Omental fat pad (tissue), 3 donors: ENCODE measurements at regions not wholly inside any gene's neighbourhood (a gene's known extent, or its start where the extent isn't known, plus 50 kb on each side); places are given as distances from the start of the nearest gene placed in this dataset.
A peak's percentile ranks its signal among the peaks of the same experiment; 100 is the strongest.

Source experiments
- ATAC-seq: fragments of 150-250 bp; one replicate; pipeline ENCODE4 v1.9.1; 2016; ENCODE audit warnings: mild to moderate bottlenecking, moderate library complexity; ENCODE audit not compliant: low FRiP score
- DNase-seq: peaks from one replicate; pipeline ENCODE4 v3.0.0-alpha.2; 2019; ENCODE audit warnings: low spot score
- TF ChIP-seq, protein P1 (sequence below), 3 donors: fragments of 450-650 bp; IDR thresholded peaks; one replicate each; pipeline ENCODE4 v1.5.1; 2016 to 2017; ENCODE audit warnings: antibody characterized with exemption in 3 of 3, mild to moderate bottlenecking in 3 of 3, moderate library complexity in 2 of 3

- ATAC-seq (no peak), DNase-seq (no peak)
- TF ChIP-seq, protein P1, sequence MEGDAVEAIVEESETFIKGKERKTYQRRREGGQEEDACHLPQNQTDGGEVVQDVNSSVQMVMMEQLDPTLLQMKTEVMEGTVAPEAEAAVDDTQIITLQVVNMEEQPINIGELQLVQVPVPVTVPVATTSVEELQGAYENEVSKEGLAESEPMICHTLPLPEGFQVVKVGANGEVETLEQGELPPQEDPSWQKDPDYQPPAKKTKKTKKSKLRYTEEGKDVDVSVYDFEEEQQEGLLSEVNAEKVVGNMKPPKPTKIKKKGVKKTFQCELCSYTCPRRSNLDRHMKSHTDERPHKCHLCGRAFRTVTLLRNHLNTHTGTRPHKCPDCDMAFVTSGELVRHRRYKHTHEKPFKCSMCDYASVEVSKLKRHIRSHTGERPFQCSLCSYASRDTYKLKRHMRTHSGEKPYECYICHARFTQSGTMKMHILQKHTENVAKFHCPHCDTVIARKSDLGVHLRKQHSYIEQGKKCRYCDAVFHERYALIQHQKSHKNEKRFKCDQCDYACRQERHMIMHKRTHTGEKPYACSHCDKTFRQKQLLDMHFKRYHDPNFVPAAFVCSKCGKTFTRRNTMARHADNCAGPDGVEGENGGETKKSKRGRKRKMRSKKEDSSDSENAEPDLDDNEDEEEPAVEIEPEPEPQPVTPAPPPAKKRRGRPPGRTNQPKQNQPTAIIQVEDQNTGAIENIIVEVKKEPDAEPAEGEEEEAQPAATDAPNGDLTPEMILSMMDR (IDR thresholded peaks at IDR 0.05) = no peak
These were observed 149.4 kb upstream of the TARS1 start for GRCh38 chr5:33291216-33292000.

DNA sequence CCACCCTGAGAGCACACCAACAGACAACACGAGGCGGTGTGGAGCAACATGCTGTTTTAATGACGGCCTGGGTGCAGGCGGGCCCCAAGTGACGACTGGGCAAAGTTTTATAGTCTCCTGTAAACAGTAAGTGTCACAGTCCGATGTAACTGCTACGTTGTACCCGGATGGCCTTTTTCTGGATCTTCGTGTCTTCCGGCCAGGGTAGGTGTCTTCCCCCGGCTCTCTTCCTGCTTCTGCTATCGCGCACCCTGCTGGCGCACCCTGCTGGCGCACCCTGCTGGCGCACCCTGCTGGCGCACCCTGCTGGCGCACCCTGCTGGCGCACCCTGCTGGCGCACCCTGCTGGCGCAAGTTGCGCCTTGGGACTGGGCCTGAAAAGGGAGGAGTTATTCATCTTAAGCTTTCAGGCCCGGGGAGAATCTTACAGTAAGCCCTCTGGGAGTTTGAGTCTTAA, 143.0 kb upstream of the TARS1 start:
- DNase-seq (no peak), ATAC-seq (no peak)
- TF ChIP-seq, protein P1 (IDR thresholded peaks at IDR 0.05) = no peak

DNA sequence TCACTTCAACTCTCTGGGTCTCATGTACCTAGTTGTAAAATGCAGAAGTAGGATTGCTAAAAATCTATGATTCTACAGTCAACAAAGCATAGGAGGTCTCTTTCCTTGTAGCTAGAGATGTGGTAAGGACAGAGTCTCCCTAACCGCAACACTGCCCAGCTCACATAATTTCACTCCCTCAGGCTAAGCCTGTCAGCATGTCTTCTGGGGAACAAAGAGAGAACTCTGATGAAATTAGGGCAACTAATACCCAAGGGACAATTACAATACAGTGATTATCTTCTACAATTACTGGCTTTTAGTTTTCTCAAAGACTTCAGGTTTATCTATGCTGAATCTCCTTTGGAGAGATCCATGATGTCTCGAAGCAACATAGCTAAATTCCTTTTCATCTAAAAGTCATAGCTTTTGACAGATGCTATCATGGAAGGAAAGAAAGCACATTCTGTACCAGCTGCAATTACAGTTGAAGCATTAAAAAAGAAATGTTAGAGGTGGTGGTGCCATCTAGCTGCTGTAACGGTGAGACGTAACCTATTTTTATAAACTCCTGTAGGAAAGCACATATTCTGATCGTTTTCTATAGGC, 141.1 kb upstream of the TARS1 start:
- no peak for DNase-seq
- ATAC-seq = peak; percentile 87
- TF ChIP-seq, protein P1 (IDR thresholded peaks at IDR 0.05) = no peak

GRCh38 chr5:33300209-33300742, 140.5 kb upstream of the TARS1 start:
- TF ChIP-seq, protein P1 (IDR thresholded peaks at IDR 0.05) = no peak
- peak; percentile 75 for ATAC-seq
- no peak for DNase-seq

DNA sequence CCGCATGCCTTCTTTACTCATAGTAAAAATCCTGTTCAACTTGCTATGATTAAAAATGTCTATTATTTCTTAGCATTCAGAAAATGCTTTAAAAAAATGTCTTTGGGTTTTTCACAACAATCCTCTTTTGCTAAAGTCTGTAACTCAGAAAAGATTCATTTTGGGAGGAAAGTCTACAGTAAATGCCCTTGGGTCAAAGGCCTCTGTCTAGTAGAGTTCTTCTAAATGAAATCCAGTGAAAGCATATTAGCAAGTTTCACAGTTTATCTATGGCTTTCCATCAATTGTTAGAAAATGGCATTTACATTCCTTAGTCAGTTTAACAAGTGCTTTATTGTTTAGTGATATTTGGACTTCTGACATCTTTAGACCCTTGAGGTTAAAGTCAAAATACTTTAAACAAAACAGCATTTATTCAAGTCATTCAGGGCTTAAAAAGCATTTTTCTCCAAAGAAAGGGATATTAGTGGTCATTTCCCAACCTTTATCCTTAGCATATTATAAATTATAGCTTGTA, 137.1 kb upstream of the TARS1 start:
- no peak for DNase-seq
- ATAC-seq = no peak
- TF ChIP-seq, protein P1 (IDR thresholded peaks at IDR 0.05) = no peak

GRCh38 chr5:33304601-33305000, 136.2 kb upstream of the TARS1 start:
- TF ChIP-seq, protein P1 (IDR thresholded peaks at IDR 0.05) = no peak
- ATAC-seq = no peak

More at GRCh38 chr5:33304601-33305000, 136.2 kb upstream of the TARS1 start:
- DNase-seq = no peak
